ENCODE measurements at regions not wholly inside any gene's neighbourhood (a gene's known extent, or its start where the extent isn't known, plus 50 kb on each side); places are given as distances from the start of the nearest gene placed in this dataset.

GRCh38 chr3:10583798-10584708, 78.7 kb upstream of the ATP2B2 start:
- H3K4me3 Mint-ChIP-seq (ENCODE audit: low read depth) = no peak overlapping the region
- H3K27me3 Mint-ChIP-seq = peaks cover 34% of the 10 kb centered on the region
- DNase-seq (ENCODE audit: low spot score, unreplicated experiment) = no peak

DNA sequence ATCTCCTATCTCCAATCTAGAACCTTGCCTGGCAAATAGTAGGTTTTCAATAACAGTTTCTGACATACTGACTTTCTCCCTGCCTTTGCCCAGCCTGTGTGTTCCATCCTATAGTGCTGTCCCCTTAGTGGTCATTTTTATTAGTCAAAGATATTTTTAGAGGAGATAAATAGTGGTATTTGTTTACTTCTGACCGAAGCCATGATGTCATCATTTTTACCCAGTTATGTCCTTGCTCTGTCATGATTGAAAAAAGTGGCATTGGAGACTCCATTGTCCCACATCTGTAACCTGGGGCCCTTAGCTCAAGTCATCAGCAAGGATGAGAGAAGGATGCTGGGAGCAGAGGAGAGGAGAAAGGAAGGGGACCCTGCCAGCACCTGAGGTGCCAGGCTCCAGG, 80.6 kb upstream of the ATP2B2 start:
- H3K4me1 Mint-ChIP-seq (ENCODE audit: low read depth) = peaks cover 2% of the 10 kb centered on the region
- TF ChIP-seq, protein P1, sequence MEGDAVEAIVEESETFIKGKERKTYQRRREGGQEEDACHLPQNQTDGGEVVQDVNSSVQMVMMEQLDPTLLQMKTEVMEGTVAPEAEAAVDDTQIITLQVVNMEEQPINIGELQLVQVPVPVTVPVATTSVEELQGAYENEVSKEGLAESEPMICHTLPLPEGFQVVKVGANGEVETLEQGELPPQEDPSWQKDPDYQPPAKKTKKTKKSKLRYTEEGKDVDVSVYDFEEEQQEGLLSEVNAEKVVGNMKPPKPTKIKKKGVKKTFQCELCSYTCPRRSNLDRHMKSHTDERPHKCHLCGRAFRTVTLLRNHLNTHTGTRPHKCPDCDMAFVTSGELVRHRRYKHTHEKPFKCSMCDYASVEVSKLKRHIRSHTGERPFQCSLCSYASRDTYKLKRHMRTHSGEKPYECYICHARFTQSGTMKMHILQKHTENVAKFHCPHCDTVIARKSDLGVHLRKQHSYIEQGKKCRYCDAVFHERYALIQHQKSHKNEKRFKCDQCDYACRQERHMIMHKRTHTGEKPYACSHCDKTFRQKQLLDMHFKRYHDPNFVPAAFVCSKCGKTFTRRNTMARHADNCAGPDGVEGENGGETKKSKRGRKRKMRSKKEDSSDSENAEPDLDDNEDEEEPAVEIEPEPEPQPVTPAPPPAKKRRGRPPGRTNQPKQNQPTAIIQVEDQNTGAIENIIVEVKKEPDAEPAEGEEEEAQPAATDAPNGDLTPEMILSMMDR (IDR thresholded peaks at IDR 0.05; ENCODE audit: unreplicated experiment) = no peak
- no peaks in the 10 kb centered on the region for H3K36me3 Mint-ChIP-seq (ENCODE audit: insufficient read depth)
- no peaks in the 10 kb centered on the region for H3K9me3 Mint-ChIP-seq (ENCODE audit: low read depth)
- H3K27me3 Mint-ChIP-seq = peaks cover 46% of the 10 kb centered on the region
- no peak for DNase-seq (ENCODE audit: low spot score, unreplicated experiment)
- no peak overlapping the region for H3K27ac Mint-ChIP-seq
- H3K4me3 Mint-ChIP-seq (ENCODE audit: low read depth) = no peak overlapping the region

More at GRCh38 chr3:10583798-10584708, 78.7 kb upstream of the ATP2B2 start:
- Mint-ChIP-seq H3K4me1 (ENCODE audit: low read depth) (peaks cover 2% of the 10 kb centered on the region), H3K9me3 (ENCODE audit: low read depth) (no peaks in the 10 kb centered on the region), H3K36me3 (ENCODE audit: insufficient read depth) (no peaks in the 10 kb centered on the region), H3K27ac (no peak overlapping the region)
- TF ChIP-seq, protein P1 (IDR thresholded peaks at IDR 0.05; ENCODE audit: unreplicated experiment) = no peak

- Mint-ChIP-seq H3K27me3 (peaks cover 21% of the 10 kb centered on the region), H3K4me1 (ENCODE audit: low read depth) (no peaks in the 10 kb centered on the region), H3K27ac (no peak overlapping the region), H3K36me3 (ENCODE audit: insufficient read depth) (no peaks in the 10 kb centered on the region), H3K9me3 (ENCODE audit: low read depth) (no peaks in the 10 kb centered on the region), H3K4me3 (ENCODE audit: low read depth) (no peak overlapping the region)
- TF ChIP-seq, protein P1 (IDR thresholded peaks at IDR 0.05; ENCODE audit: unreplicated experiment) = no peak
- peak; percentile 84 for DNase-seq (ENCODE audit: low spot score, unreplicated experiment)
Measured at GRCh38 chr3:10594915-10595314, 89.5 kb upstream of the ATP2B2 start.

DNA sequence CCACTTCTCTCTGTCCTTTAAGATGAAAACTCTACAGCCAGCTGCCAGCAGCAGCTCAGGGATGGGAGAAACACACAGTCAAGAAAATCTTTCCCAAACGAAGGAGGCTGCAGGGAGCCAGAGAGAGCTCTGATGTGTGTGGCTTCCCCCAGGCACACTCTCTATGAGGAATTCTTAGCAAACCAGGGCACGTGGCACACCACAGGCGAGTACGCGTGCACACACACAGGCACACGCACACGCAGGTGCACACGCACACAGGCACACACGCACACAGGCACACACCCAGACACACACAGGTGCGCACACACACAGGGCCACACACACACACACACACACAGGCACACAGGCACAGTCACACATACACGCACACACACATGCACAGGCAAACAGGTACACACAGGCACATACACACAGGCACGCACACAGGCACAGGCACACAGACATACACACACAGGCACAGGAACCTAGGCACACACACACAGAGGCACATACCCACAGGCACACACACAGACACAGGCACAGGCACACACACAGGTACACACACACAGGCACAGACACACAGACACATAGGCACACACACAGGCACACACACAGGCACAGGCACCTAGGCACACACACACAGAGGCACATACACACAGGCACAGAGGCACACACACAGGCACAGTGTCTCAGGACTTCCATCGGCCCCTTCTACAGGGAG, 91.5 kb upstream of the ATP2B2 start:
- no peak overlapping the region for H3K4me3 Mint-ChIP-seq (ENCODE audit: low read depth)
- peaks cover 6% of the 10 kb centered on the region for H3K27me3 Mint-ChIP-seq
- TF ChIP-seq, protein P1 (IDR thresholded peaks at IDR 0.05; ENCODE audit: unreplicated experiment) = no peak
- no peak for DNase-seq (ENCODE audit: low spot score, unreplicated experiment)
- H3K36me3 Mint-ChIP-seq (ENCODE audit: insufficient read depth) = no peaks in the 10 kb centered on the region
- H3K4me1 Mint-ChIP-seq (ENCODE audit: low read depth) = no peaks in the 10 kb centered on the region
- no peaks in the 10 kb centered on the region for H3K9me3 Mint-ChIP-seq (ENCODE audit: low read depth)
- H3K27ac Mint-ChIP-seq = no peak overlapping the region

- TF ChIP-seq, protein P1 (IDR thresholded peaks at IDR 0.05; ENCODE audit: unreplicated experiment) = no peak
- H3K9me3 Mint-ChIP-seq (ENCODE audit: low read depth) = no peaks in the 10 kb centered on the region
- H3K27ac Mint-ChIP-seq = no peak overlapping the region
- no peak for DNase-seq (ENCODE audit: low spot score, unreplicated experiment)
- no peak overlapping the region for H3K4me3 Mint-ChIP-seq (ENCODE audit: low read depth)
- H3K27me3 Mint-ChIP-seq = peaks cover 9% of the 10 kb centered on the region
- H3K36me3 Mint-ChIP-seq (ENCODE audit: insufficient read depth) = no peaks in the 10 kb centered on the region
- H3K4me1 Mint-ChIP-seq (ENCODE audit: low read depth) = no peaks in the 10 kb centered on the region
Measured at GRCh38 chr3:10597733-10598132, 92.3 kb upstream of the ATP2B2 start.
